ENCODE measurements at regions not wholly inside any gene's neighbourhood (a gene's known extent, or its start where the extent isn't known, plus 50 kb on each side); places are given as distances from the start of the nearest gene placed in this dataset.
A peak's percentile ranks its signal among the peaks of the same experiment; 100 is the strongest.

- peak; percentile 41 for DNase-seq (ENCODE audit: low spot score)
These were observed 98.8 kb upstream of the NCKAP5 start for GRCh38 chr2:133667085-133667484.

GRCh38 chr2:133667968-133668367 lies 99.7 kb upstream of the NCKAP5 start:
- DNase-seq (ENCODE audit: low spot score): no peak

DNA sequence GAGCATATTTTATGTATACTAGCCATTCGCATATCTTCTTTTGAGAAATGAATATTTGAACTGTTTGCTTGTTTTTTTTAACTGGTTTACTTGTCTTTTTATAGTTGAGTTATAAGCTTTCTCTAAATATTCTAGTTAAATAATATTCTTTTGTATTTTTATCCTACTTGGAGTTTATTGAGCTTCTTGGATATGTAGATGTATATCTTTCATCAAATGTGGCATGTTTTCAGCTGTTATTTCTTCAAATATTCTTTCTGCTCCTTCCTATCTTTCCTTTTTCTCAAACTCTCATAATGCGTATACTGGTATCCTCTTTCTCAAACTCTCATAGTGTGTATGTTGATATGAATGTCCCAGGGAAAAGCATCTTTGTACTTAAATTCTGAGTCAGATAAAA lies 100.3 kb upstream of the NCKAP5 start:
- DNase-seq (ENCODE audit: low spot score): no peak

- DNase-seq (ENCODE audit: low spot score): no peak
These were observed 105.1 kb upstream of the NCKAP5 start for GRCh38 chr2:133673305-133673905.

DNA sequence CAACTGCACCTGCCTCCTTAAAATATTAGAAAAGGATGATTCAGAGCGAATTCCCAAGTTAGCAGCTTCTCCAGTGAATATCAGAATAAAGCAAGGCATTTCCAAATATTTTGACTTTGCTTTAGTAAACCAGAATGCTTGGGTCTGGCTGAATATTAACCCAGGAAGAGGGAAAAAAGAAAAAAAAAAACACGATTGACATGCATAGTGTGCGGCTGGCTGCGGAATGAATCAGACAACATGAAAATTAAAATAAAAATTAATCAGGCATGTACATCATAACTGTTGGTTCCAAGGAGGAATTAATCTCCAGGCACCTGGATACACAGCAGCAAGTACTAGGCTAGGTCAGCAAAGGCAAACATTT lies 105.8 kb upstream of the NCKAP5 start:
- DNase-seq (ENCODE audit: low spot score): no peak

DNA sequence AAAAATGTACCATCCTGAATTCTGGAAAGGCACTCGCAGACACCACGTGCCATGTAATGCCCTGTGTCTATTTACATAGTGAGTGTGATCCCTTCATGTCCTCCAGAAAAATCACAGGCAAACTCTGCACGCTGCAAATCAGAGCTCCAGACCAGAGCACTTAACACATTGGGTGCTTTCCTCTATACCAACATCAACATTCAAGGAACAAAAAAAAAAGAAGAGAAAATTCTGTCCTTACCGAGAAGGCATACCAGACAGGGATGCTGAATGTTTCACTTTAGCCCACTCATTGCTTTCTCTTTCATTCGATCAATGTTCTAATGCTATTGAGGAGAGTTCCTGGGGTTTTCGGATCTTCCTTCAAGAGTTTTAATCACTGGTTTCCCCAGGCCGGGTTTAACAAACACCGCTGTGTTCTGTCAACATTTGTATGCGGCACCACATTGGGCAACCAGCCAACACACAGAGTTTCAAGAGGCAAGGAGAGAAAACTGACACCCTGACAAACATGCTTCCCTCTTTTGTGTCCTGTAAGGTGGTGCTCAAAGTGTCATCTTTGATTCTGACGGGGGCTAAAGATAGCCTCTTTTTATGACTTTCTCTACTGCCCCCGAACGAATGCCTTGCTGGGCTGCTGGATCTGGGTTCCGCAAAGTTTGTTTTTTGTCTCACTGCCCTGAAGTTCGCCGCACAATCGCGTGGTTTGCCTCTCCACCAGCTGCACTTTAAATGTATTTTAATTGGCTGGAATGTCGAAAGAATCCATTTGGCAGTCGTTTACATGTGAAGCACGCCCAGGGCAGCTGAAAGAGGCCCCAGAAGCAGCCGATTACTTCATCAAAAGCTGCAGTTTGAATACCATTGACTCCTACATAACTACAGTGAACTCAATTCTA lies 106.4 kb upstream of the NCKAP5 start:
- DNase-seq (ENCODE audit: low spot score): peak; percentile 78

- peak; percentile 70 for DNase-seq (ENCODE audit: low spot score)
These were observed 108.3 kb upstream of the NCKAP5 start for GRCh38 chr2:133676392-133677130.

DNA sequence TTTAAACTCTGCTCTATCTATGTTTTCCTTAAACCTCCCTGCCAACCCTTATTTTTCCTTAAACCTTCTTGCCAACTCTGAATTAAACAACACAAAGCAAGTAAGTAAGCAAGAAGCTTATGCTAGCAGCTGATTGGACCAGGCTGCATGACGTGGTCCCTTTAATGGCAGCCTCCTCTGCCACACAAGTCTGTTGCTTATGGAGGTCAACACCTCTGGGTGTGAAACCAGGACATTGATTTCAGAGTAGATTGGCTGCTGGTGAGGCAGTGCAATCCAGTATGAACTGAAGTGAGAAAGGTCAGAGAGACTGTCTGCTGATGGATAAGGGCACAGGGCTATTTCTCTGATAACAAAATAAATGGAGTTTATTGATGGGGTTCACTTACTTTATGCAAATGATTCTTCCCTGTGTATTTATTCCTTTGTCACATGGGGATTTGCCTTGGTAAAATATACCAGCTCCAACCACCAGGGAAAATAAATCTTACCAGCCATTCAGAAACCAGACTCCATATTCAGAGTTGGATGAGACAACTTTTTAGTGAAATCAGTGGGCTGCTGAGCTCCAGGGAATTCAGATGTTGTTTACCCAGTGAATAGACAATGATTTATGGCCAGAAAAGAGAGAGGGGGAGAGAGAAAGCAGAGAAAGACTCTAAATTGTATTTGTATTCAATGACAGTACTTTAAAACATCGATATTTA lies 112.2 kb upstream of the NCKAP5 start:
- no peak for DNase-seq (ENCODE audit: low spot score)

DNA sequence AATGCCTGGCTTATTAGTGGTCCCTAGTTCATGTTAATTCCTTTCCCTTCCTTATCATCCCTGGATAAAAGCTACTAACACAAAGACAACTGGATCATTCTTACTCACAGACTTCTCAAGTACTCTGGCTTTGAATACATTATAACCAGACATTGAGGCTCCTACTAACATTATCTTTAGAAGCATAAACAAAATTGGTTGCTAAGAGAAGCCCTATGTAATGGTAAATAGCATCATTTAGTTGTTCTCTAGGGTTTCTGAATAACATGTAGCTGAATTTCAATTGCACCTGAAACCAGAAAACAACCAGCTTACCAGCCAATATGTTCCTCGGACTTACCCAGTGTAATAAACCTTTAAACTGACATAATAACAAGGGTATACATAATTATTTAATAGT lies 114.1 kb upstream of the NCKAP5 start:
- no peak for DNase-seq (ENCODE audit: low spot score)

GRCh38 chr2:133682906-133683305 lies 114.6 kb upstream of the NCKAP5 start:
- DNase-seq (ENCODE audit: low spot score): no peak

GRCh38 chr2:133685636-133686215 lies 117.5 kb upstream of the NCKAP5 start:
- DNase-seq (ENCODE audit: low spot score): no peak

DNA sequence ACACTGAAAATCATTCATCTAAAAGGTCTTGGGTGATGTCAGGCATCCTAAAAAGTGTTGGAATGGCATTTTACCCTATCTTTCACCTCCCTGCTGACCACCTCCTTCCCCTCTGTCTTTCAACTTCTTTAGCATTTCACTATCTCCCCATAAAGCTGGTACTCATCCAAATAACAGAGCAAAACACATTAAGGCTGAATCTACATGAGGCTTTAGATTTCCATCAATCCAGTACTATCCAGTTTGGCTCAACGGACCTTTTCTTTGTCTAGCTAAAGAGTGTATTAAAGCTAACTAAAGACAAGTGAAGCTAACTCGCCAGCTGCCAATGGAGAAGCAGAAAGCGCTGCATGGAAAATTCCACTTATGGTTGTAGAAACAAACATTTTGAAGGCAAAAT lies 122.5 kb upstream of the NCKAP5 start:
- no peak for DNase-seq (ENCODE audit: low spot score)

DNA sequence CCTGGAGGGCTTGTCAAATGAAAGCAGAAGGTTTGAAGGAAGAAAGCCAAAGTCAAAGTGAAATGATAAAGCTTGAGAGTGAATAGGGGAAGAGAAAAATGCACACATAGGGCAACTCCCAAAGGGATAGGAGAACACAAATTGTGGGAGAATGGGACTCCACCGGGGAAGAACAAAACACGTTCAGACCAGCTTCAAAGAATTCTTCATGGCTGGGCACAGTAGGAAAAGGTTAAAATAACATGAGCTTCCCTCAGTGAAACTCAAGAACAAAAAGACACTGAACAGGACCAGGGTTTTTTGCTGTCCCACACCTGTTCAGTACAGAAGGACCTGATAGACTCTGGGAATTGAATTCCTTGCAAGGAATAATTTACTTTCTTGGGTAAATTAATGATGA lies 123.1 kb upstream of the NCKAP5 start:
- DNase-seq (ENCODE audit: low spot score): no peak

GRCh38 chr2:133705287-133705686 lies 137.0 kb upstream of the NCKAP5 start:
- DNase-seq (ENCODE audit: low spot score): no peak

DNA sequence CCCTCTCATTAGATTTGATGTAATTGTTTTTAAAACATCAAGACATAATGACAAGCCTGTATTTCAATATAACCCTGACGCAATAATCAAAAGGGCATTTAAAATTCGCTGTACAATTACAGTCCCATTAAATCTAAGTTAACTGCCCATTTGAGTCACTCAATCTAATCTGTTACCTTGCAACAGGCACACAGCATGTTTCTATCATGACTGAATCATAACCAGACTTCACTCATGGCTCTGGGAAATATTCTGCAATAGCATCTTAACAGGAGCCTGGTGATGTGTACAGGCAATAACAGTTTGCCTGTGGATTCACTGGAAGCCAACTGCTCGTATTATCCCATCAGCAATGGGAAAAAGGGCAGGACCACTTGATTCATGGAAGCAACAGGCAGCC lies 142.3 kb upstream of the NCKAP5 start:
- DNase-seq (ENCODE audit: low spot score): no peak

DNA sequence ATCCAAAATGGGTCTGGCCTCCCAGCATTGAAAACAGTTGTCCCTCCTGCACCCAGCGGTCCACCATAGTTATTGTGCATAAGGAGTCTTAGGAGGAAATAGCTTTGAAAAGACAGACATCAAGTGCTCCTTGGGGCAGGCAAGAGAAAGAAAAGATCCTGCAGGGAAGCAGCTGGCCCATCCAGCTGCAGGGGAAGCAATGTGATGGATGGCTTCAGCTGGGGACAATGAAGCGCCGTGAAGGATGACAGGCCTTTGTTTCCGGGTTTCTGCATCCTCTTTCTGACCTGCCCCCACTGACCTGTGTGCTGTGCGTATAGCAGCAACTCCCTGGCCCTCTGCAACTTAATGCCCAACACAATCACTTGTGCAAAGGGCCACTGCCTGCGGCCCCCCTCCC lies 142.9 kb upstream of the NCKAP5 start:
- DNase-seq (ENCODE audit: low spot score): no peak

GRCh38 chr2:133711806-133712205 lies 143.5 kb upstream of the NCKAP5 start:
- no peak for DNase-seq (ENCODE audit: low spot score)

DNA sequence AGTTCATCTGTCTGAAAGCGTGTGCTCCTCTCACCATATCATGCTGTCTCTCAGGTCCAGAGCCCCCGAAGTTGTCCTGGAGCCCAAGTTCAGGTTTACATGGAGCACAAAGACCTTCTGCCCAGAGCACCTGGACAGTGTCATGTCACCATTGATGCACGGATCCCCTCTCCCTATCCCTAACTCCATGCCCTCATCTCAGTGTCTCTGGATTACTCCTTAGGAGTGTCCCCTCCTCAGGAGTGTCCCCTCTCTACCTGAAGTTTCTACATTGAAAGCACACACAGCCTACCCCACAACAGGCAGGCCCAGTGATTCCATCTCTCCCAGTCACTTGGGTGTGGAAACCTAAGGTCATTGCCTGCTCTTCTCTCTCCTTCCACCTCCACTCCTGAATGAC lies 144.1 kb upstream of the NCKAP5 start:
- no peak for DNase-seq (ENCODE audit: low spot score)

DNA sequence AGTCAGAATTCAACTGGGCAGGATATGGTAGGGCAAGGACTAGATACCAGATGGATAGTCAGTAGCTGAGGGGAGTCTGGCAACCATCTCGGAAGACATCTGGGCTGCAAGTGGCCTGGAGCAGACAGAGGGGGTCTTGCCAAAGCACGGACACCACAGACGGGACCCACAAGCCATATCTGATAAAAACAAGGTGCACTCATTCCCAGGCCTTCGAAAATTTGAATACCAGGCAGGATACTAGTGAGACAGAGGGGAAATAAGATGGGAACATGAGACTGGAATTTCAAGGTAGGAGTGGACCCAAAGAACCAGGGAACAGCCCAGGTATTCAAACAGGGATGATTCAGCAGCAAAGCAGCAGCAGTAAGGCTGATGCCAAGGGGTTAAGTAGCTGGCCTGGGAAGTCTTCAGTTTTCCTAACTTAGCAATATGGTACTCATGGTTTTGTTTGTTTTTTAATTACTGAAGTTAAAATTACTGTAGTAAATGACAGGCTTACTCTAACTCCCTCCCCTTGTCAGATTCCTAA lies 144.9 kb upstream of the NCKAP5 start:
- no peak for DNase-seq (ENCODE audit: low spot score)

DNA sequence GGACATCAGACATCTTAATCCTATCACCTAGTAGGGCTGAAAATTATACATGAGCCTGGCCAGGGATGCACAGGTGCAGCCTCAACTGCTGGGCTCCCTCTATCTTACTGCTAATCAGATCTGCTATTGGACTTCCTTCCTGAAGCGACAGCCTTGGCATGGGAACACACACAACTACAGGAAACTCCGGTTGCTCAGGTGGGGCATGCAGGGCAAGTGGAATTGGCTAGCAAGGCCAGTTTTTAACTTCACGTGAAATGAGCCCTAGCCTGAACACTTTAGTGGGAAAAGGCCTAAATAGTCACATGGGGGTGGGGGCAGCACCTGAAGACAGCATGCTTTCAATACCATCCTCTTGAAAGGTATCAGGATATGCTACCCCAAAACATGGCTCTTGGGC lies 147.9 kb upstream of the NCKAP5 start:
- no peak for DNase-seq (ENCODE audit: low spot score)

GRCh38 chr2:133717497-133717896 lies 149.2 kb upstream of the NCKAP5 start:
- DNase-seq (ENCODE audit: low spot score): no peak

GRCh38 chr2:133718688-133719201 lies 150.5 kb upstream of the NCKAP5 start:
- peak; percentile 72 for DNase-seq (ENCODE audit: low spot score)

Measured in GM03348 (cell line).